Psoas muscle (tissue), 7 donors: ENCODE measurements at regions not wholly inside any gene's neighbourhood (a gene's known extent, or its start where the extent isn't known, plus 50 kb on each side); places are given as distances from the start of the nearest gene placed in this dataset.

Experiments
- ATAC-seq, 4 donors: fragments of 200-7000 bp; cut with Tn5 transposase; one replicate each; pipeline ENCODE4 v1.9.1; 2020; ENCODE audit warnings: moderate library complexity in 3 of 4, mild to moderate bottlenecking in 2 of 4
- DNase-seq, 2 donors: peaks; one replicate each; pipeline ENCODE4 v3.0.0-alpha.2; 2020
- H3K27ac ChIP-seq: fragments of 200-600 bp; one replicate; pipeline ENCODE4 v1.8.0; 2022
- H3K27me3 ChIP-seq, 3 donors: fragments of 200-600 bp in 1 of 3; one replicate each; pipeline versions ENCODE4 v1.6.1 to v1.8.0; 2013 to 2022; ENCODE audit warnings: low read length in 2 of 3, mild to moderate bottlenecking in 2 of 3, moderate library complexity in 1 of 3; ENCODE audit not compliant: insufficient read depth in 3 of 3
- H3K36me3 ChIP-seq, 2 donors: fragments of 200-600 bp in 1 of 2; one replicate each; pipeline versions ENCODE4 v1.6.1 to v1.8.0; 2013 to 2022; ENCODE audit warnings: low read depth in 1 of 2, mild to moderate bottlenecking in 1 of 2, moderate library complexity in 1 of 2; ENCODE audit not compliant: insufficient read depth in 1 of 2
- H3K4me1 ChIP-seq: fragments of 200-600 bp; one replicate; pipeline ENCODE4 v1.8.0; 2022
- H3K4me3 ChIP-seq: fragments of 200-600 bp; one replicate; pipeline ENCODE4 v1.8.0; 2022; ENCODE audit warnings: mild to moderate bottlenecking
- H3K9me3 ChIP-seq: fragments of 200-600 bp; one replicate; pipeline ENCODE4 v1.8.0; 2022
- CTCF ChIP-seq: fragments of 200-600 bp; IDR thresholded peaks from one replicate; pipeline ENCODE4 v1.8.0; 2022; ENCODE audit warnings: antibody characterized with exemption
- WGBS, 3 donors: extraction: QIAGEN DNeasy Blood & Tissue Kit; methylation state at CpG; one replicate each; pipeline versions ENCODE4 v1.1.6 to v1.1.7; 2013; 5-methylcytosine and 5-hydroxymethylcytosine counted together
- intact Hi-C, 2 donors: fragments of 100-400 bp; cut with DNase I; formaldehyde crosslinking; loops; one replicate each; pipeline versions ENCODE4 v1.11.0 to v1.14.2; 2022
- donor health status: healthy with polysubstance abuse.
- donor health status: DM: no; HTN: no; CAD: no; lungs with moderate emphysema.
- donor health status: Bipolar disorder and iron deficiency.
- donor health status: healthy.
- donor health status: DM: yes; HTN: yes; CAD: no.
- donor health status: DM: no; HTN: no; CAD: no.
- donor health status: DM: yes; HTN: yes; CAD: no.

GRCh38 chr18:40079786-40080185, 1875.2 kb upstream of the PIK3C3 start:
- Histone ChIP-seq H3K27ac (no peak overlapping the region), H3K36me3 (no peaks in the 10 kb centered on the region), H3K9me3 (no peaks in the 10 kb centered on the region), H3K27me3 (no peaks in the 10 kb centered on the region), H3K4me1 (no peaks in the 10 kb centered on the region), H3K4me3 (no peak overlapping the region)
- 43 to 60% (median 55%) methylated on average over 2 of the region's 2 CpGs for WGBS, 3 donors
- intact Hi-C loops = no loop called here
- no peak for DNase-seq
- ATAC-seq = no peak
- TF ChIP-seq CTCF = no peak

- ATAC-seq = no peak
- intact Hi-C loops = no loop called here
These were observed 1879.4 kb upstream of the PIK3C3 start for GRCh38 chr18:40075616-40076015.

GRCh38 chr18:40072761-40073160, 1882.3 kb upstream of the PIK3C3 start:
- intact Hi-C loops = no loop called here
- DNase-seq (no peak), ATAC-seq (no peak)
- Histone ChIP-seq H3K36me3 (no peaks in the 10 kb centered on the region), H3K27me3 (no peaks in the 10 kb centered on the region), H3K4me3 (no peak overlapping the region), H3K27ac (no peak overlapping the region), H3K4me1 (no peaks in the 10 kb centered on the region), H3K9me3 (no peaks in the 10 kb centered on the region)
- TF ChIP-seq CTCF = no peak
- WGBS, 3 donors = 41 to 46% (median 41%) methylated on average over 2 of the region's 2 CpGs

More at GRCh38 chr18:40075616-40076015, 1879.4 kb upstream of the PIK3C3 start:
- Histone ChIP-seq H3K4me3 (no peak overlapping the region), H3K27ac (no peak overlapping the region), H3K9me3 (no peaks in the 10 kb centered on the region), H3K36me3 (no peaks in the 10 kb centered on the region), H3K27me3 (no peaks in the 10 kb centered on the region), H3K4me1 (no peaks in the 10 kb centered on the region)
- no peak for DNase-seq
- 32 to 42% (median 33%) methylated on average over 2 of the region's 2 CpGs for WGBS, 3 donors
- TF ChIP-seq CTCF = no peak

- H3K27ac ChIP-seq = no peak overlapping the region
- H3K36me3 ChIP-seq = no peaks in the 10 kb centered on the region
- ATAC-seq (no peak), DNase-seq (no peak)
- H3K4me3 ChIP-seq = no peak overlapping the region
- no peaks in the 10 kb centered on the region for H3K9me3 ChIP-seq
- intact Hi-C loops = no loop called here
- no peaks in the 10 kb centered on the region for H3K27me3 ChIP-seq
- TF ChIP-seq CTCF = no peak
- 81 to 87% (median 86%) methylated on average over 1 of the region's 1 CpG for WGBS, 3 donors
- H3K4me1 ChIP-seq = no peaks in the 10 kb centered on the region
These were observed 1888.7 kb upstream of the PIK3C3 start for GRCh38 chr18:40066368-40066767.

- no peak overlapping the region for H3K4me3 ChIP-seq
- no peak overlapping the region for H3K27ac ChIP-seq
- H3K36me3 ChIP-seq = no peaks in the 10 kb centered on the region
- no peaks in the 10 kb centered on the region for H3K4me1 ChIP-seq
- H3K27me3 ChIP-seq = no peaks in the 10 kb centered on the region
- intact Hi-C loops = no loop called here
- DNase-seq (no peak), ATAC-seq (no peak)
- H3K9me3 ChIP-seq = no peaks in the 10 kb centered on the region
- TF ChIP-seq CTCF = no peak
These were observed 1891.5 kb upstream of the PIK3C3 start for GRCh38 chr18:40063488-40063887.
